ENCODE measurements at regions not wholly inside any gene's neighbourhood (a gene's known extent, or its start where the extent isn't known, plus 50 kb on each side); places are given as distances from the start of the nearest gene placed in this dataset.

DNA sequence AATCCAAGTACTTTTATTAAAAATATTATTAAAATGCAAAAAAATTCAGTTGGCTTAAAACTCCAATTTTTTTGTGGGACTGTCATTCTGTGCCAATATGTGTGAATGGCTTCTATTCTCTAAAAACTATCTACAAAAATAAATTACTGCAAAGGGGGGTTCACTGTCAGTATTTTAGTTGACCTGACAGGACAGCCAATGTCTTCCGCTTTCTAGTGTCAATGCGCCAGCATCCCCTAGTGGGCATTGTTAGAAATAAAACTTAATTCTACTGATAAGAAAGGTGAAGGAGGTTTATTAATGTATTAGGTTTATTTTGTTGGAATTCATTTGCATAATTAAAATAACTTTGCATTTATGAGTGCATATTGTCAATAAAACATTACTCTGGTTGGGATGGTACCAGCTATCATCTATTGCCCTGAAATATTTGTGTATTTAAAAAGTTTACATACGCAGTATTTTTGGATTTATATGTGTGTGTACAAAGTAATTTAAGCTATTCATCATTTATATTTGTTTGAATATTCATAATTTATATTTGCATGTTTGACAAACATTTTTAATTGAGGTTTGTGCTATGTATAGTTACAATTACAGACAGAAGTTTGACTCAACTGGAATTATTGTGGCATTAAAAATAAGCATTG, 527.2 kb downstream of the FLRT2 start:
- TF ChIP-seq, protein P1, sequence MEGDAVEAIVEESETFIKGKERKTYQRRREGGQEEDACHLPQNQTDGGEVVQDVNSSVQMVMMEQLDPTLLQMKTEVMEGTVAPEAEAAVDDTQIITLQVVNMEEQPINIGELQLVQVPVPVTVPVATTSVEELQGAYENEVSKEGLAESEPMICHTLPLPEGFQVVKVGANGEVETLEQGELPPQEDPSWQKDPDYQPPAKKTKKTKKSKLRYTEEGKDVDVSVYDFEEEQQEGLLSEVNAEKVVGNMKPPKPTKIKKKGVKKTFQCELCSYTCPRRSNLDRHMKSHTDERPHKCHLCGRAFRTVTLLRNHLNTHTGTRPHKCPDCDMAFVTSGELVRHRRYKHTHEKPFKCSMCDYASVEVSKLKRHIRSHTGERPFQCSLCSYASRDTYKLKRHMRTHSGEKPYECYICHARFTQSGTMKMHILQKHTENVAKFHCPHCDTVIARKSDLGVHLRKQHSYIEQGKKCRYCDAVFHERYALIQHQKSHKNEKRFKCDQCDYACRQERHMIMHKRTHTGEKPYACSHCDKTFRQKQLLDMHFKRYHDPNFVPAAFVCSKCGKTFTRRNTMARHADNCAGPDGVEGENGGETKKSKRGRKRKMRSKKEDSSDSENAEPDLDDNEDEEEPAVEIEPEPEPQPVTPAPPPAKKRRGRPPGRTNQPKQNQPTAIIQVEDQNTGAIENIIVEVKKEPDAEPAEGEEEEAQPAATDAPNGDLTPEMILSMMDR (IDR thresholded peaks at IDR 0.05; ENCODE audit: extremely low read depth, missing control alignments), result peak; percentile 59
- peak; percentile 12 for DNase-seq (ENCODE audit: low spot score)

DNA sequence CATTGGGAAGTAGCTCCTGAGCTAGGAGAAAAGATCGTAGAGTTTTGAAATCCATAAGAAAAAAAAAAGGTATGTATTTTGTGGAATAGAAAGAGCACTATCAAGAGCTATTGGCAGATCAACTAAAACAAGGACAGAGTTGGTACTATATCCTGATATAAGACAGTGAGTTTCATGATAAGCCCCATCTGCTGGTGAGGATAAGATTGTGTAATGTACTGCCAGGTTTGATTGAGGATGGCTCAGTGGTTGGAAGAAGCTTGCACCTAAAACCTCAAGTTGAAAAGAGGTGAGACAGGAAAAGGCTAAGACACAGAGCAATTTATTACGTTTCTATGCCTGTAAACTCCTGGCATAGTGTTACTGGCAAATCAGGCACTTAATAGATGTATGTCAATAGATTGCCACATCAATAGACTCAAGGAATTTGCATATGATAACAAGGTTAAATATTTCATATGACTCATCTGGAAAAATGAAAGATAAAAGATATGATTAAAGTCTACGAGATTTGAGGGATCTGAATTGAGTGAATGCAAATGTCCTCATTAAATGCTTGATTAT, 525.6 kb downstream of the FLRT2 start:
- TF ChIP-seq, protein P1 (IDR thresholded peaks at IDR 0.05; ENCODE audit: extremely low read depth, missing control alignments), result no peak
- no peak for DNase-seq (ENCODE audit: low spot score)

DNA sequence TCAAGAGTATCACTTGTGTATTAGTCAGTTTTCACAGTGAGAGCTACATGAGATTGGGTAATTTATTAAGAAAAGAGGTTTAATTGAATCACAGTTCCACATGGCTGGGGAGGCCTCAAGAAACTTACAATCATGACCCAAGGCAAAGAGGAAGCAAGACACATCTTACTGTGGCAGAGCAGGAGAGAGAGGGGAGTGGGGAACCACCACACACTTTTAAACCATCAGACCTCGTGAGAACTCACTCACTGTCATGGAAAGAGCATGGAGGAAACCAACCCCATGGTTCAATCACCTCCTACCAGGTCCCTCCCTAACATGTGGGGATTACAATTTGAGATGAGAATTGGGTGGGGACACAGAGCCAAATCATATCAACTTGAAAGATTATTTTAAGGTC, 522.9 kb downstream of the FLRT2 start:
- no peak for DNase-seq (ENCODE audit: low spot score)
- TF ChIP-seq, protein P1 (IDR thresholded peaks at IDR 0.05; ENCODE audit: extremely low read depth, missing control alignments), result no peak

DNA sequence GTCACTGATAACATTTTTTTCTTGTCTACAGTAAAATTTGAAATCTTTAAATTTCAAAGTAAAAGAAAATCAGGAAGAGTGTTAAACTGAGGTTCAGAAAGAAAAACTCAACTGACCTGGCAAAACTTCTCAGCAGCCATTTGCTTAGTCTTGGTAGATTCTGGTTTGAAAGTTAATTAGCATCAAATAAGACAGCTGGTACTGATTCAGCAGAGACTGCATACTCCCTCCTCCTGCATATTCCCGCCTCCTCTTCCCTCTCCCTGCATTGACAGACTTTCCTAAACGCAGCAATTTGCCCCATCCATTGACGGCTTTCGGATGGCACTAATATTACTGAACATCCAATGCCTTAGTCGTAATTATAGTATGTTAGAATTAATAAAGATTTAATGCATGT, 520.8 kb downstream of the FLRT2 start:
- TF ChIP-seq, protein P1 (IDR thresholded peaks at IDR 0.05; ENCODE audit: extremely low read depth, missing control alignments), result no peak
- no peak for DNase-seq (ENCODE audit: low spot score)

DNA sequence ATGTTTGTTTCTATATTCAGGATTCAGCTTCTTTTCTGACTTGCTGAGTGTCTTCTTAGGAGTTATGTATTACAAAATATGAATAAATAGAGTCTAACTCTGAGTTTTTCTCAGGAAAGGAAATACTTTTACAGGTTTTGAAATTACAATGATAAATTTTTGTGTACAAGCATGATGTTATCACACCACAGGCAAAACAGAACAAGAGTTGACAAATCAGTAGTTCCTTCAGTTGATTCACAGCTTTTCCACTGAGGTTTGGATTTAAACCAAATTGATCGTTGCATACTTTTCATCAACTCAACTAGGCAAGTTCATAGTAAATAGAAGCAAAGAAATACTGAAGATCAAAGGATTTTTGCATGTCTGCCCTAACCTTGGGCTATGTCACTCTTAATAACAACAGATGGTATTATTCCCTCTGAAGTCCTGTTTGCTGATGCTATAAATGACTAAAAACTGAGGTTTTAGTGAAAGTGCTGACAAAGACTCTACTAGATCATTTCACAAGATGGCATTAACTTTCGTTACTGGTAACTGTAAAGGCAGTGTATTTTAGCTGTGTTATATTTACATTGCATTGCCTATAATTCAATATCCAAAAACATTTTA, 520.2 kb downstream of the FLRT2 start:
- no peak for DNase-seq (ENCODE audit: low spot score)
- TF ChIP-seq, protein P1 (IDR thresholded peaks at IDR 0.05; ENCODE audit: extremely low read depth, missing control alignments), result no peak

DNA sequence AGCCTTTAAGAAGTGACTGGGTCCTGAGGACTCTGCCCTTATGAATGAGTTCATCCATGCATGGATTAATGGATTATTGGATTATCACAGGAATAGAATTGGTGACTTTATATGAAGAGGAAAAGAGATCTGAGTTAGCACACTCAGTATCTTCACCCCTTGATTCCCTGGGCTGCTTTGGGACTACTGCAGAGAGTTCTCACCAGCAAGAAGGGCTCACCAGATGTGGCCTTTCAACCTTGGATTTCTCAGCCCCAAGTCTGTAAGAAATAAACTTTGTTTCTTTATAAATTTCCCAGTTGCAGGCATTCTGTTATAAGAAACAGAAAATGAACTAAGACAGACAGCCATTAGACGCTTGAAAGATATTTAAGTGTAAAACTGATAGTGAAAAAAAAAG, 509.2 kb downstream of the FLRT2 start:
- TF ChIP-seq, protein P1 (IDR thresholded peaks at IDR 0.05; ENCODE audit: extremely low read depth, missing control alignments), result no peak
- DNase-seq (ENCODE audit: low spot score), result no peak

DNA sequence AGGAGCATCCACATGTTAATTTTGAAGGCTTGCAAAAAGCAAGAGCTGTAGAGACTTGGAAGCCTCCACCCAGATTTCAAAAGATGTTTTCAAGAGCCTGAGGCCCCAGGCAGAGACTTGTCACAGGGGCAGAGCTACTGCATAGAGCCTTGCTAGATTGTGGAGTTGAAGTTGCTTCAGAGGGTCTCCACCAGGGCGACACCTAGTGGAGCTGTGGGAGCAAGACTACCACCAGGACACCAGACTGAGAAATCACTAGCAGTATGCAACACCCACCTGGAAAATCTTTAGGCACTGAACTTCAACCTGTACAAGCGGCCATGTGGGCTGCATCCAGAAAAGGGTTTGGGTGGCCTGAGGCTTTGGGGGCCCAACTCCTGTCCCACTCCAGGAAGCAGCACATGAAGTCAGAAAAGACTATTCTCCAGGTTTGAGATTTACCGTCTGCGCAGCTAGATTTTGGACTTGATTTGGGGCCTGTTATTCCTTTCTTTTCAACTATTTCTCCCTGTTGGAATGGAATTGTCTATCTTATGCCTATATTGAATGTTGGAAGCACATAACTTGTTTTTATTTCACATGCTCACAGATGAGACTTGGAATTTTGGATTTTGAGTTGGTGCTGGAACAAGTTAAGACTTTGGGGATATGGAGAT, 508.6 kb downstream of the FLRT2 start:
- DNase-seq (ENCODE audit: low spot score), result peak; percentile 56
- TF ChIP-seq, protein P1 (IDR thresholded peaks at IDR 0.05; ENCODE audit: extremely low read depth, missing control alignments), result peak; percentile 64
